ENCODE measurements at regions not wholly inside any gene's neighbourhood (a gene's known extent, or its start where the extent isn't known, plus 50 kb on each side); places are given as distances from the start of the nearest gene placed in this dataset.

- DNase-seq, result no peak
Observed at GRCh38 chr1:36603461-36603860, 120.7 kb upstream of the CSF3R start.

- DNase-seq, result no peak
Observed at GRCh38 chr1:36602184-36602583, 119.5 kb upstream of the CSF3R start.

- DNase-seq, result no peak
Observed at GRCh38 chr1:36599828-36600227, 117.1 kb upstream of the CSF3R start.

- DNase-seq, result no peak
Observed at GRCh38 chr1:36597514-36597913, 114.8 kb upstream of the CSF3R start.

- no peak for DNase-seq
Observed at GRCh38 chr1:36595921-36596320, 113.2 kb upstream of the CSF3R start.

GRCh38 chr1:36595349-36595748, 112.6 kb upstream of the CSF3R start:
- DNase-seq, result no peak

GRCh38 chr1:36594023-36594422, 111.3 kb upstream of the CSF3R start:
- no peak for DNase-seq

- no peak for DNase-seq
Observed at GRCh38 chr1:36591278-36591677, 108.6 kb upstream of the CSF3R start.

- DNase-seq, result peak; percentile 18
Observed at GRCh38 chr1:36590771-36591170, 108.1 kb upstream of the CSF3R start.

GRCh38 chr1:36590264-36590663, 107.6 kb upstream of the CSF3R start:
- no peak for DNase-seq

GRCh38 chr1:36588972-36589371, 106.3 kb upstream of the CSF3R start:
- DNase-seq, result peak; percentile 32

- DNase-seq, result peak; percentile 86
Observed at GRCh38 chr1:36585569-36586548, 103.1 kb upstream of the CSF3R start.

- no peak for DNase-seq
Observed at GRCh38 chr1:36584874-36585453, 102.3 kb upstream of the CSF3R start.

- DNase-seq, result no peak
Observed at GRCh38 chr1:36583980-36584782, 101.5 kb upstream of the CSF3R start.

- no peak for DNase-seq
Observed at GRCh38 chr1:36583080-36583479, 100.4 kb upstream of the CSF3R start.

- no peak for DNase-seq
Observed at GRCh38 chr1:36582066-36582755, 99.5 kb upstream of the CSF3R start.

GRCh38 chr1:36580524-36580923, 97.8 kb upstream of the CSF3R start:
- no peak for DNase-seq

- no peak for DNase-seq
Observed at GRCh38 chr1:36579039-36579438, 96.3 kb upstream of the CSF3R start.

GRCh38 chr1:36576551-36577110, 93.9 kb upstream of the CSF3R start:
- DNase-seq, result peak; percentile 92

- peak; percentile 39 for DNase-seq
Observed at GRCh38 chr1:36576118-36576517, 93.4 kb upstream of the CSF3R start.

- DNase-seq, result no peak
Observed at GRCh38 chr1:36573445-36573844, 90.7 kb upstream of the CSF3R start.

GRCh38 chr1:36572906-36573305, 90.2 kb upstream of the CSF3R start:
- no peak for DNase-seq
